Endothelial cell of umbilical vein (primary cell): ENCODE measurements at regions not wholly inside any gene's neighbourhood (a gene's known extent, or its start where the extent isn't known, plus 50 kb on each side); places are given as distances from the start of the nearest gene placed in this dataset.

Experiments
- BruUV-seq: library from RNA; stranded (reverse); fragments of 400-500 nt; replicated peaks from 2 replicates; lab custom pipeline; 2021; lab: Mats Ljungman, UMichigan
- CTCF ChIA-PET: fragments of 300-600, 350-600 bp; sonication (Branson Sonifier 250); formaldehyde crosslinking; loops from one replicate; lab custom pipeline; 2021; ENCODE audit warnings: antibody characterized with exemption, inconsistent platforms; lab: Charles Lee
- POLR2A ChIA-PET: fragments of 300-600, 350-600 bp; sonication (Branson Sonifier 250); formaldehyde crosslinking; loops from one replicate; lab custom pipeline; 2021; ENCODE audit warnings: antibody characterized with exemption, inconsistent platforms; lab: Charles Lee
- DNase-seq: peaks from one replicate; pipeline ENCODE4 v3.0.0-alpha.2; 2011; ENCODE audit warnings: low read depth, low spot score
- FAIRE-seq: peaks from 2 replicates; lab custom pipeline; 2011; peaks lifted over from hg19 to GRCh38; lab: Jason Lieb, UNC
- H2AFZ ChIP-seq: 2 replicates; pipeline ENCODE4 v1.6.0; 2012; ENCODE audit warnings: low read depth, low read length, control low read depth, inconsistent platforms
- H3K27ac ChIP-seq: 2 replicates; pipeline ENCODE4 v1.5.1; 2011; ENCODE audit warnings: low read depth, mild to moderate bottlenecking, control low read depth, low read length, moderate library complexity; ENCODE audit not compliant: insufficient read depth
- H3K27me3 ChIP-seq, 2 experiments: 2 replicates each; pipeline versions ENCODE4 v1.6.0 to v1.6.1; 2011; ENCODE audit warnings: low read length in 2 of 2, mixed read lengths in 1 of 2; ENCODE audit not compliant: control insufficient read depth in 2 of 2, insufficient read depth in 2 of 2
- H3K36me3 ChIP-seq, 2 experiments: 2 replicates in 1 of 2; 3 replicates in 1 of 2; pipeline ENCODE4 v1.5.1; 2011; ENCODE audit warnings: low read length in 2 of 2, mild to moderate bottlenecking in 1 of 2, moderate library complexity in 1 of 2; ENCODE audit not compliant: control insufficient read depth in 2 of 2, insufficient read depth in 2 of 2; ENCODE audit errors: extremely low read depth in 1 of 2
- H3K4me1 ChIP-seq: 3 replicates; pipeline ENCODE4 v1.5.1; 2011; ENCODE audit warnings: mild to moderate bottlenecking, low read length; ENCODE audit not compliant: control insufficient read depth, insufficient read depth; ENCODE audit errors: extremely low read depth
- H3K4me2 ChIP-seq: 2 replicates; pipeline ENCODE4 v1.6.1; 2011; ENCODE audit warnings: low read length, control low read depth, mixed read lengths; ENCODE audit not compliant: insufficient read depth
- H3K4me3 ChIP-seq, 3 experiments: fragments of 200-600 bp in 1 of 3; sonication (generic), shearing (Covaris generic) in 1 of 3; replicated peaks in 1 of 3; 2 replicates each; pipeline ENCODE4 v1.5.1; 2011 to 2016; ENCODE audit warnings: control low read depth in 3 of 3, low read length in 3 of 3, mild to moderate bottlenecking in 2 of 3, inconsistent platforms in 1 of 3, low read depth in 1 of 3, moderate library complexity in 1 of 3; ENCODE audit not compliant: insufficient read depth in 1 of 3
- H3K79me2 ChIP-seq: 2 replicates; pipeline ENCODE4 v1.6.0; 2012; ENCODE audit warnings: low read length, inconsistent platforms; ENCODE audit not compliant: control insufficient read depth, insufficient read depth
- H3K9ac ChIP-seq: replicated peaks from 2 replicates; pipeline ENCODE3; 2011; ENCODE audit warnings: low read length, control low read depth; ENCODE audit not compliant: insufficient read depth; ENCODE audit errors: extremely low read depth
- H3K9me1 ChIP-seq: replicated peaks from 3 replicates; pipeline ENCODE4 v1.6.0; 2011; ENCODE audit warnings: mild to moderate bottlenecking, low read length; ENCODE audit not compliant: control insufficient read depth, insufficient read depth; ENCODE audit errors: extremely low read depth
- H3K9me3 ChIP-seq: replicated peaks from 2 replicates; pipeline ENCODE4 v1.5.1; 2012; ENCODE audit warnings: low read length, inconsistent platforms; ENCODE audit not compliant: control insufficient read depth, insufficient read depth
- H4K20me1 ChIP-seq: replicated peaks from 2 replicates; pipeline ENCODE3; 2011; ENCODE audit warnings: mild to moderate bottlenecking, low read length; ENCODE audit not compliant: control insufficient read depth, insufficient read depth; ENCODE audit errors: extremely low read depth
- EZH2 ChIP-seq: IDR thresholded peaks from 2 replicates; pipeline ENCODE4 v1.6.1; 2012; ENCODE audit warnings: borderline replicate concordance, low read depth, mild to moderate bottlenecking, moderate library complexity, low read length, inconsistent platforms; ENCODE audit not compliant: severe bottlenecking
- FOS ChIP-seq: IDR thresholded peaks from 2 replicates; pipeline ENCODE4 v1.6.1; 2011; ENCODE audit warnings: mild to moderate bottlenecking, low read length, moderate library complexity, borderline replicate concordance; ENCODE audit not compliant: insufficient read depth
- GATA2 ChIP-seq: IDR thresholded peaks from 2 replicates; pipeline ENCODE4 v1.7.0; 2011; ENCODE audit warnings: low read depth, mild to moderate bottlenecking, moderate library complexity, mixed read lengths, low read length; ENCODE audit not compliant: insufficient read length, insufficient read depth
- JUN ChIP-seq: IDR thresholded peaks from 2 replicates; pipeline ENCODE4 v1.6.1; 2011; ENCODE audit warnings: borderline replicate concordance, low read depth; ENCODE audit not compliant: insufficient read length, insufficient read depth
- MAX ChIP-seq: IDR thresholded peaks from 2 replicates; pipeline ENCODE4 v1.6.1; 2011; ENCODE audit not compliant: insufficient read depth, insufficient read length
- MYC ChIP-seq: IDR thresholded peaks from one replicate; pipeline ENCODE4 v1.6.1; 2011; ENCODE audit warnings: mild to moderate bottlenecking, low read depth, low read length
- POLR2A ChIP-seq: IDR thresholded peaks from 2 replicates; pipeline ENCODE4 v1.6.1; 2012; ENCODE audit warnings: low read depth, mild to moderate bottlenecking, control low read depth, low read length
- POLR2AphosphoS5 ChIP-seq: IDR thresholded peaks from 2 replicates; pipeline ENCODE4 v1.6.1; 2012; ENCODE audit warnings: low read depth, mild to moderate bottlenecking, control low read depth, low read length, moderate library complexity; ENCODE audit not compliant: insufficient read depth
- dilution Hi-C: fragments of 300-500 bp; cut with MboI; formaldehyde crosslinking; loops from one replicate; pipeline ENCODE4 v1.15.0; 2019; ENCODE audit warnings: low sequenced_read_pairs; ENCODE audit not compliant: extremely low pct_ligation_motif_present
- intact Hi-C: fragments of 100-400 bp; cut with micrococcal nuclease; formaldehyde crosslinking; loops from one replicate; pipeline ENCODE4 v1.10.0; 2022
- TF ChIP-seq, protein P1 (sequence below), 2 donors: IDR thresholded peaks; 1 replicate in 1 of 2; 2 replicates in 1 of 2; pipeline ENCODE4 v1.5.1; 2011; ENCODE audit warnings: low read length in 2 of 2, mild to moderate bottlenecking in 2 of 2, moderate library complexity in 2 of 2, control low read depth in 1 of 2, inconsistent platforms in 1 of 2, low read depth in 1 of 2; ENCODE audit not compliant: insufficient read depth in 1 of 2; ENCODE audit errors: extremely low read depth in 1 of 2

DNA sequence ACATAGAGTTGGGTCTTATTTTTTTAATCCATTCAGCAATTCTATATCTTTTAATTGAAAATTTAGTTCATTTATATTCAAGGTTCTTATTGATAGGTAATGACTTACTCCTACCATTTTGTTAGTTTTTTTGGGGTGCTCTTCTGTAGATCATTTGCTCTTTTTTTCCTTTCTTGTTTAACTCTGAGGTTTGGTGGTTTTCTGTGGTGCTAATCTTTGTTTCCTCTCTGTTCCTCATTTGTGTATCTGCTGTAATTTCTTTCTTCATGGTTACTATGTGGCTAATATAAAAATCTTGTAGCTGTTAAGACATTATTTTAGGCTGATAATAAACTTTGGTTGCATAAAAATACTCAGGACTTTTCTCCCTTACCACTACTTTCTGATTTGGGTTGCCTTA, 181.6 kb upstream of the DMRTA1 start:
- Histone ChIP-seq H3K27ac (no peak overlapping the region), H3K9ac (no peak overlapping the region), H3K27me3 (peaks cover 5 to 15% of the 10 kb centered on the region in 2 experiments), H3K9me3 (no peaks in the 10 kb centered on the region), H3K9me1 (no peaks in the 10 kb centered on the region), H3K4me2 (no peak overlapping the region), H3K79me2 (no peaks in the 10 kb centered on the region), H2AFZ (no peak overlapping the region), H3K4me1 (no peaks in the 10 kb centered on the region), H3K36me3 (no peaks in the 10 kb centered on the region), H4K20me1 (no peaks in the 10 kb centered on the region), H3K4me3 (no peak overlapping the region)
- POLR2A ChIA-PET, result no interaction called here
- dilution Hi-C loops, result no loop called here
- FAIRE-seq, result no peak
- CTCF ChIA-PET, result no interaction called here
- TF ChIP-seq POLR2AphosphoS5 (no peak), FOS (no peak), JUN (no peak), EZH2 (no peak), POLR2A (no peak), MAX (no peak), GATA2 (no peak), MYC (no peak)
- TF ChIP-seq, protein P1, sequence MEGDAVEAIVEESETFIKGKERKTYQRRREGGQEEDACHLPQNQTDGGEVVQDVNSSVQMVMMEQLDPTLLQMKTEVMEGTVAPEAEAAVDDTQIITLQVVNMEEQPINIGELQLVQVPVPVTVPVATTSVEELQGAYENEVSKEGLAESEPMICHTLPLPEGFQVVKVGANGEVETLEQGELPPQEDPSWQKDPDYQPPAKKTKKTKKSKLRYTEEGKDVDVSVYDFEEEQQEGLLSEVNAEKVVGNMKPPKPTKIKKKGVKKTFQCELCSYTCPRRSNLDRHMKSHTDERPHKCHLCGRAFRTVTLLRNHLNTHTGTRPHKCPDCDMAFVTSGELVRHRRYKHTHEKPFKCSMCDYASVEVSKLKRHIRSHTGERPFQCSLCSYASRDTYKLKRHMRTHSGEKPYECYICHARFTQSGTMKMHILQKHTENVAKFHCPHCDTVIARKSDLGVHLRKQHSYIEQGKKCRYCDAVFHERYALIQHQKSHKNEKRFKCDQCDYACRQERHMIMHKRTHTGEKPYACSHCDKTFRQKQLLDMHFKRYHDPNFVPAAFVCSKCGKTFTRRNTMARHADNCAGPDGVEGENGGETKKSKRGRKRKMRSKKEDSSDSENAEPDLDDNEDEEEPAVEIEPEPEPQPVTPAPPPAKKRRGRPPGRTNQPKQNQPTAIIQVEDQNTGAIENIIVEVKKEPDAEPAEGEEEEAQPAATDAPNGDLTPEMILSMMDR (IDR thresholded peaks at IDR 0.05; ENCODE audit: extremely low read depth in 1 of 2, insufficient read depth in 1 of 2, low read depth in 1 of 2, low read length in 2 of 2), result no peak
- no TSS peak for BruUV-seq
- intact Hi-C loops, result no loop called here
- no peak for DNase-seq
